Breast epithelium (tissue), 3 donors: ENCODE measurements at regions not wholly inside any gene's neighbourhood (a gene's known extent, or its start where the extent isn't known, plus 50 kb on each side); places are given as distances from the start of the nearest gene placed in this dataset.

Source experiments
- CTCF ChIP-seq, 3 donors: fragments of 450-650 bp; IDR thresholded peaks; one replicate each; pipeline ENCODE4 v1.5.1; 2016 to 2017; ENCODE audit warnings: antibody characterized with exemption in 3 of 3, mild to moderate bottlenecking in 3 of 3, moderate library complexity in 3 of 3
- POLR2A ChIP-seq: fragments of 450-650 bp; IDR thresholded peaks from one replicate; pipeline ENCODE4 v1.6.1; 2016; ENCODE audit warnings: antibody characterized with exemption, mild to moderate bottlenecking, moderate library complexity
- POLR2AphosphoS5 ChIP-seq, 3 donors: sonication (generic); formaldehyde crosslinking; IDR thresholded peaks; one replicate each; pipeline ENCODE4 v1.6.1; 2017; ENCODE audit warnings: antibody characterized with exemption in 3 of 3

GRCh38 chr15:53331328-53332190, 427.9 kb downstream of the WDR72 start:
- no peak for TF ChIP-seq CTCF (IDR thresholded peaks at IDR 0.05)
- TF ChIP-seq POLR2A = no peak
- TF ChIP-seq POLR2AphosphoS5 (IDR thresholded peaks at IDR 0.05) = no peak
